Left lung (tissue), 4 donors: ENCODE measurements at regions not wholly inside any gene's neighbourhood (a gene's known extent, or its start where the extent isn't known, plus 50 kb on each side); places are given as distances from the start of the nearest gene placed in this dataset.
"Not testable (repeated sequence)": the region's sequence is repeated elsewhere in the genome, so short reads cannot be mapped to it uniquely, and the experiment has no call there.

Experiments used
- ATAC-seq: fragments of 200-7000 bp; cut with Tn5 transposase; one replicate; pipeline ENCODE4 v1.9.1; 2020; ENCODE audit warnings: moderate library complexity
- DNase-seq, 4 donors: peaks; one replicate each; pipeline ENCODE4 v3.0.0-alpha.2; 2013 to 2020
- H3K27ac ChIP-seq, 2 donors: fragments of 200-600 bp; sonication (generic) in 1 of 2; one replicate each; pipeline versions ENCODE4 v1.5.0 to v1.8.0; 2020 to 2021
- H3K27me3 ChIP-seq, 2 donors: fragments of 200-600 bp; sonication (generic) in 1 of 2; one replicate each; pipeline versions ENCODE4 v1.5.0 to v1.8.0; 2020 to 2021
- H3K36me3 ChIP-seq, 2 donors: fragments of 200-600 bp; sonication (generic) in 1 of 2; one replicate each; pipeline versions ENCODE4 v1.5.0 to v1.8.0; 2020 to 2021
- H3K4me1 ChIP-seq, 2 donors: fragments of 200-600 bp; one replicate each; pipeline ENCODE4 v1.8.0; 2021
- H3K4me3 ChIP-seq, 2 donors: fragments of 200-600 bp; sonication (generic) in 1 of 2; one replicate each; pipeline versions ENCODE4 v1.5.0 to v1.8.0; 2020 to 2021; ENCODE audit warnings: mild to moderate bottlenecking in 1 of 2
- H3K9me3 ChIP-seq, 2 donors: fragments of 200-600 bp; sonication (generic) in 1 of 2; one replicate each; pipeline versions ENCODE4 v1.5.0 to v1.8.0; 2020 to 2021
- CTCF ChIP-seq, 2 donors: fragments of 200-600 bp; sonication (generic) in 1 of 2; IDR thresholded peaks; one replicate each; pipeline versions ENCODE4 v1.5.0 to v1.8.0; 2021; ENCODE audit warnings: antibody characterized with exemption in 2 of 2
- intact Hi-C, 2 donors: fragments of 100-400 bp; cut with DNase I; formaldehyde crosslinking; loops; one replicate each; pipeline versions ENCODE4 v1.11.2 to v1.14.2; 2022
- donor health status: DM: no; HTN: yes; CAD: no.
- donor health status: DM: no; HTN: no; CAD: no.

- intact Hi-C loops: loop anchor here in 1 of 2 donors (10.0 kb wide), 1 partner anchor 747 kb away; no protein-coding TSS in a partner anchor
- H3K36me3 ChIP-seq: no peaks in the 10 kb centered on the region
These were observed 123.2 kb downstream of the GXYLT1 start for GRCh38 chr12:42021469-42021868.

GRCh38 chr12:42020226-42020625 lies 124.4 kb downstream of the GXYLT1 start:
- intact Hi-C loops: loop anchor here in 1 of 2 donors (10.0 kb wide), 1 partner anchor 745 kb away; no protein-coding TSS in a partner anchor
- ATAC-seq (no peak), DNase-seq (no peak)
- no peak overlapping the region for H3K4me3 ChIP-seq
- H3K9me3 ChIP-seq: no peaks in the 10 kb centered on the region
- peaks cover 0 to 6% of the 10 kb centered on the region in 2 donors for H3K27me3 ChIP-seq
- no peak for TF ChIP-seq CTCF (IDR thresholded peaks at IDR 0.05)
- H3K4me1 ChIP-seq: peaks cover 0 to 11% of the 10 kb centered on the region in 2 donors
- H3K36me3 ChIP-seq: no peaks in the 10 kb centered on the region
- no peak overlapping the region for H3K27ac ChIP-seq

More at GRCh38 chr12:42021469-42021868, 123.2 kb downstream of the GXYLT1 start:
- Histone ChIP-seq H3K4me3 (no peak overlapping the region), H3K9me3 (no peaks in the 10 kb centered on the region), H3K27me3 (peaks cover 0 to 6% of the 10 kb centered on the region in 2 donors), H3K4me1 (peaks cover 0 to 11% of the 10 kb centered on the region in 2 donors), H3K27ac (no peak overlapping the region)
- no peak for ATAC-seq
- no peak for TF ChIP-seq CTCF (IDR thresholded peaks at IDR 0.05)
- no peak for DNase-seq

GRCh38 chr12:42019746-42020145 lies 124.9 kb downstream of the GXYLT1 start:
- no peak for ATAC-seq

DNA sequence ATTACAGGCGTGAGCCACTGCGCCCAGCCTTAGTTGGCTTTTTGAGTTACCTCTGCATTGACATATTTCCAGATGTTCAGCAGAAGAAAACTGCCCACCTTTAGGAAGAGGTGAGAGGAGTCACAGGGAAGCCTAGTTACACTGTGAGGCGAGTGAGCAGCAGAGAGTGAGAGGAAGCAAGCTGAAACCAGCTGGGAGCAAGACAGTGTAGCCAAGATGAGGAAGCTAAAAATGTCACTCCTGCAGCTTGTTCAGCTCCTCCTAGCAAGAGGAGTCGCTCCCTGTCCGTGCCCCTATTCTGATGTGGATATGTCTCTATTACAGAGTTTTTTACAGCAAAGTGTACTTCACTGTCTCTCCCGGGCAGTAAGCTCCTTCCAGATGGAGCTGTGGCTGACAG lies 127.6 kb downstream of the GXYLT1 start:
- peak in 1 of 4 donors; percentile 9 for DNase-seq
- no peaks in the 10 kb centered on the region for H3K27me3 ChIP-seq
- TF ChIP-seq CTCF (IDR thresholded peaks at IDR 0.05): no peak
- H3K27ac ChIP-seq: no peak overlapping the region
- intact Hi-C loops: no loop called here
- H3K4me3 ChIP-seq: no peak overlapping the region
- H3K36me3 ChIP-seq: no peaks in the 10 kb centered on the region
- H3K9me3 ChIP-seq: no peaks in the 10 kb centered on the region
- H3K4me1 ChIP-seq: no peaks in the 10 kb centered on the region
- no peak for ATAC-seq

More at GRCh38 chr12:42019746-42020145, 124.9 kb downstream of the GXYLT1 start:
- Histone ChIP-seq H3K36me3 (no peaks in the 10 kb centered on the region), H3K4me3 (no peak overlapping the region), H3K27ac (no peak overlapping the region), H3K9me3 (no peaks in the 10 kb centered on the region), H3K27me3 (peaks cover 0 to 6% of the 10 kb centered on the region in 2 donors), H3K4me1 (peaks cover 0 to 11% of the 10 kb centered on the region in 2 donors)
- no peak for TF ChIP-seq CTCF (IDR thresholded peaks at IDR 0.05)
- DNase-seq: no peak
- intact Hi-C loops: loop anchor here in 1 of 2 donors (10.0 kb wide), 1 partner anchor 745 kb away; no protein-coding TSS in a partner anchor

- Histone ChIP-seq H3K4me3 (no peak overlapping the region), H3K27me3 (no peaks in the 10 kb centered on the region), H3K36me3 (no peaks in the 10 kb centered on the region), H3K4me1 (no peaks in the 10 kb centered on the region), H3K27ac (no peak overlapping the region), H3K9me3 (no peaks in the 10 kb centered on the region)
- TF ChIP-seq CTCF (IDR thresholded peaks at IDR 0.05): no peak
- intact Hi-C loops: no loop called here
- ATAC-seq (no peak), DNase-seq (no peak)
These were observed 129.6 kb downstream of the GXYLT1 start for GRCh38 chr12:42015051-42015461.

GRCh38 chr12:42012501-42012900 lies 132.2 kb downstream of the GXYLT1 start:
- H3K27ac ChIP-seq, H3K4me3 ChIP-seq, intact Hi-C loops, H3K27me3 ChIP-seq, DNase-seq, H3K4me1 ChIP-seq, ATAC-seq, H3K36me3 ChIP-seq, H3K9me3 ChIP-seq: not testable (repeated sequence)
